ENCODE measurements at regions not wholly inside any gene's neighbourhood (a gene's known extent, or its start where the extent isn't known, plus 50 kb on each side); places are given as distances from the start of the nearest gene placed in this dataset.

DNA sequence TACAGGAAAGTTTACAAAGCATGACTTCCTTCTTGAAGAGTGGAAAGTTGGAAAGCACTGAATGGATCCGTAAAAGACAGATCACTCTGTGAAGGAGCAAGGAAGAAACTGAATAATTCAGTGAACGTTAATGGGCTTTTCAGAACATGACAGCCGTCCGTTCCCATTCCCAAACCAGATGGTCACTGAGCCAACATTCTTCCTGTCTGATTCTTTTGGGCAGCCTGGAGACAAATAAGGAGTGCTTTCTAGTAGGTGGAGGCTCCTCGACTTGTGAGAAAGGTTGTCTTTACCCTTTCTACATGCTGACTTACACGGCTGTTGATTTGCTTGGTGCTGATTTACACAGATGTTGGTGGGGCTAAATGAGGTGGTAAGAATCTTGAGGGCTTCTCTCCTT, 51.0 kb upstream of the PAPPA start:
- H3K36me3 Mint-ChIP-seq: no peaks in the 10 kb centered on the region
- no peaks in the 10 kb centered on the region for H3K27me3 Mint-ChIP-seq (ENCODE audit: low read depth in 2 of 2)
- H3K4me1 ChIP-seq (ENCODE audit: control insufficient read depth, insufficient read depth, low read length): no peaks in the 10 kb centered on the region
- H3K9me3 Mint-ChIP-seq: peaks cover 12 to 14% of the 10 kb centered on the region in 2 donors
- H3K27ac Mint-ChIP-seq: no peak overlapping the region
- H3K27me3 ChIP-seq (ENCODE audit: control insufficient read depth, insufficient read depth, low read length): no peaks in the 10 kb centered on the region
- no peak overlapping the region for H3K4me3 Mint-ChIP-seq
- H3K36me3 ChIP-seq (ENCODE audit: control insufficient read depth, insufficient read depth, low read length): no peaks in the 10 kb centered on the region
- ATAC-seq (no peak), DNase-seq (no peak)
- H3K4me1 Mint-ChIP-seq: no peaks in the 10 kb centered on the region
- TF ChIP-seq, protein P1, sequence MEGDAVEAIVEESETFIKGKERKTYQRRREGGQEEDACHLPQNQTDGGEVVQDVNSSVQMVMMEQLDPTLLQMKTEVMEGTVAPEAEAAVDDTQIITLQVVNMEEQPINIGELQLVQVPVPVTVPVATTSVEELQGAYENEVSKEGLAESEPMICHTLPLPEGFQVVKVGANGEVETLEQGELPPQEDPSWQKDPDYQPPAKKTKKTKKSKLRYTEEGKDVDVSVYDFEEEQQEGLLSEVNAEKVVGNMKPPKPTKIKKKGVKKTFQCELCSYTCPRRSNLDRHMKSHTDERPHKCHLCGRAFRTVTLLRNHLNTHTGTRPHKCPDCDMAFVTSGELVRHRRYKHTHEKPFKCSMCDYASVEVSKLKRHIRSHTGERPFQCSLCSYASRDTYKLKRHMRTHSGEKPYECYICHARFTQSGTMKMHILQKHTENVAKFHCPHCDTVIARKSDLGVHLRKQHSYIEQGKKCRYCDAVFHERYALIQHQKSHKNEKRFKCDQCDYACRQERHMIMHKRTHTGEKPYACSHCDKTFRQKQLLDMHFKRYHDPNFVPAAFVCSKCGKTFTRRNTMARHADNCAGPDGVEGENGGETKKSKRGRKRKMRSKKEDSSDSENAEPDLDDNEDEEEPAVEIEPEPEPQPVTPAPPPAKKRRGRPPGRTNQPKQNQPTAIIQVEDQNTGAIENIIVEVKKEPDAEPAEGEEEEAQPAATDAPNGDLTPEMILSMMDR (IDR thresholded peaks at IDR 0.05): no peak
- intact Hi-C loops (cut with micrococcal nuclease): no loop called here
- H3K9me3 ChIP-seq (ENCODE audit: control insufficient read depth, insufficient read depth, low read length): no peaks in the 10 kb centered on the region
- H3K4me3 ChIP-seq (ENCODE audit: low read length): no peak overlapping the region
- H3K27ac ChIP-seq (ENCODE audit: low read length): no peak overlapping the region
- 87% methylated on average over 6 of the region's 6 CpGs for WGBS (ENCODE audit: insufficient coverage)

Data from natural killer cell (primary cell).